Liver (tissue), 8 donors: ENCODE measurements at regions not wholly inside any gene's neighbourhood (a gene's known extent, or its start where the extent isn't known, plus 50 kb on each side); places are given as distances from the start of the nearest gene placed in this dataset.

ENCODE experiments used
- DNase-seq: peaks from one replicate; pipeline ENCODE4 v3.0.0-alpha.2; 2017; ENCODE audit warnings: low spot score
- H3K27ac ChIP-seq, 2 donors: one replicate each; pipeline ENCODE4 v1.7.0; 2013; ENCODE audit warnings: inconsistent platforms in 2 of 2, low read length in 2 of 2, control low read depth in 1 of 2, low read depth in 1 of 2, mild to moderate bottlenecking in 1 of 2
- H3K27me3 ChIP-seq, 4 donors: one replicate each; pipeline versions ENCODE4 v1.6.1 to v1.7.0; 2013; ENCODE audit warnings: low read length in 3 of 4, inconsistent platforms in 1 of 4, mild to moderate bottlenecking in 1 of 4, moderate library complexity in 1 of 4; ENCODE audit not compliant: control insufficient read depth in 4 of 4, insufficient read depth in 4 of 4
- H3K36me3 ChIP-seq, 4 donors: one replicate each; pipeline versions ENCODE4 v1.6.1 to v1.7.0; 2013; ENCODE audit warnings: low read length in 3 of 4, mild to moderate bottlenecking in 3 of 4, low read depth in 1 of 4, moderate library complexity in 1 of 4; ENCODE audit not compliant: control insufficient read depth in 4 of 4, insufficient read depth in 3 of 4
- H3K4me1 ChIP-seq, 4 donors: one replicate each; pipeline versions ENCODE4 v1.6.1 to v1.7.0; 2013; ENCODE audit warnings: low read length in 3 of 4, mild to moderate bottlenecking in 3 of 4, moderate library complexity in 1 of 4; ENCODE audit not compliant: control insufficient read depth in 4 of 4, insufficient read depth in 4 of 4
- H3K4me3 ChIP-seq, 3 donors: one replicate each; pipeline versions ENCODE4 v1.6.1 to v1.7.0; 2013; ENCODE audit warnings: low read length in 3 of 3, control low read depth in 1 of 3, low read depth in 1 of 3, mild to moderate bottlenecking in 1 of 3
- H3K9ac ChIP-seq, 2 donors: one replicate each; pipeline ENCODE4 v1.7.0; 2013; ENCODE audit warnings: low read length in 2 of 2, mild to moderate bottlenecking in 2 of 2, moderate library complexity in 2 of 2, control low read depth in 1 of 2, low read depth in 1 of 2
- H3K9me3 ChIP-seq, 4 donors: one replicate each; pipeline versions ENCODE4 v1.6.1 to v1.7.0; 2013; ENCODE audit warnings: low read length in 3 of 4; ENCODE audit not compliant: control insufficient read depth in 4 of 4
- EGR1 ChIP-seq, 2 donors: IDR thresholded peaks; 2 replicates each; pipeline ENCODE4 v1.6.1; 2016 to 2018; ENCODE audit warnings: antibody characterized with exemption in 2 of 2, low read depth in 2 of 2
- FOXA1 ChIP-seq: IDR thresholded peaks from 2 replicates; pipeline ENCODE4 v1.6.1; 2016; ENCODE audit warnings: antibody characterized with exemption
- FOXA2 ChIP-seq: IDR thresholded peaks from 2 replicates; pipeline ENCODE4 v1.6.1; 2016; ENCODE audit warnings: antibody characterized with exemption
- GABPA ChIP-seq, 2 donors: IDR thresholded peaks in 1 of 2; conservative IDR thresholded peaks in 1 of 2; 2 replicates each; pipeline ENCODE4 v1.6.1; 2016; ENCODE audit warnings: antibody characterized with exemption in 2 of 2, mild to moderate bottlenecking in 1 of 2, moderate library complexity in 1 of 2
- HNF4A ChIP-seq, 2 donors: conservative IDR thresholded peaks; 2 replicates each; pipeline ENCODE4 v1.6.1; 2016; ENCODE audit warnings: antibody characterized with exemption in 2 of 2, mild to moderate bottlenecking in 2 of 2
- HNF4G ChIP-seq: IDR thresholded peaks from 2 replicates; pipeline ENCODE4 v1.6.1; 2016; ENCODE audit warnings: antibody characterized with exemption
- JUND ChIP-seq, 2 donors: IDR thresholded peaks; 2 replicates each; pipeline ENCODE4 v1.6.1; 2016; ENCODE audit warnings: antibody characterized with exemption in 2 of 2
- NR2F2 ChIP-seq: IDR thresholded peaks from 2 replicates; pipeline ENCODE4 v1.6.1; 2016; ENCODE audit warnings: antibody characterized with exemption
- RAD21 ChIP-seq, 2 donors: IDR thresholded peaks; 2 replicates each; pipeline ENCODE4 v1.6.1; 2016; ENCODE audit warnings: antibody characterized with exemption in 2 of 2, mild to moderate bottlenecking in 2 of 2
- REST ChIP-seq: IDR thresholded peaks from 2 replicates; pipeline ENCODE4 v1.6.1; 2016; ENCODE audit warnings: antibody characterized with exemption, mild to moderate bottlenecking
- RXRA ChIP-seq, 2 donors: IDR thresholded peaks; 2 replicates each; pipeline ENCODE4 v1.6.1; 2017 to 2018; ENCODE audit warnings: antibody characterized with exemption in 2 of 2, mild to moderate bottlenecking in 1 of 2
- SP1 ChIP-seq: IDR thresholded peaks from 2 replicates; pipeline ENCODE4 v1.6.1; 2018; ENCODE audit warnings: antibody characterized with exemption, mild to moderate bottlenecking
- TAF1 ChIP-seq: conservative IDR thresholded peaks from 2 replicates; pipeline ENCODE4 v1.6.1; 2016; ENCODE audit warnings: antibody characterized with exemption, mild to moderate bottlenecking
- YY1 ChIP-seq: IDR thresholded peaks from 2 replicates; pipeline ENCODE4 v1.6.1; 2016; ENCODE audit warnings: antibody characterized with exemption, mild to moderate bottlenecking
- ZBTB33 ChIP-seq: IDR thresholded peaks from 2 replicates; pipeline ENCODE4 v1.6.1; 2016; ENCODE audit warnings: antibody characterized with exemption
- WGBS: extraction: QIAGEN DNeasy Blood & Tissue Kit; methylation state at CpG from one replicate; pipeline ENCODE4 v1.1.7; 2013; 5-methylcytosine and 5-hydroxymethylcytosine counted together
- TF ChIP-seq, protein P1 (sequence below): IDR thresholded peaks from 2 replicates; pipeline ENCODE4 v1.6.1; 2016; ENCODE audit warnings: antibody characterized with exemption
- TF ChIP-seq, protein P2 (sequence below): IDR thresholded peaks from 2 replicates; pipeline ENCODE4 v1.6.1; 2016; ENCODE audit warnings: antibody characterized with exemption
- TF ChIP-seq, protein P3 (sequence below): fragments of 150-350 bp; IDR thresholded peaks from 2 replicates; pipeline ENCODE4 v1.5.1; 2017; ENCODE audit warnings: improper control_type of control experiment, low read depth, low read length; ENCODE audit not compliant: missing input control
- donor health status: healthy.
- donor health status: healthy.
- donor health status: healthy.
- donor health status: healthy.
- donor health status: healthy.

DNA sequence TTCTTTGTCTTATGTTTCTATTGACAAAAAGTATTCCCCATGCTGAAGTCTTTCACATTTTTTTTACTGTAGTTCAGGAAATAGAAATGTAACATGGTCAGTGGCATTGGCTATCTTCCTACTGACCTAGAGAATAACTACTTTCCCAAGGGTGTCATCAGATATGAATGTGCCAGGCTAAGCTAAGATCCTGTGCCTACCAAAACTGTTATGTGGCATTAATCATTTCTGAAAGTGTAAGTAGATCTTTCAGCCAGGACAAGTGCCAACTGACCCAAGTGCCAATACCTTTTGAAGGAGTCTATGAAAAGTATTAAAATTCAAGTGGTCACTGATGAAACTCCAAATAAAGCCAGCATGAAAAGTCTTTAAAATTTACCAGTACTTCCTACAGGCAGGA, 165.3 kb downstream of the TNFSF18 start:
- H3K4me3 ChIP-seq: no peak overlapping the region
- TF ChIP-seq EGR1 (IDR thresholded peaks at IDR 0.05; ENCODE audit: low read depth in 2 of 2): no peak
- no peak for TF ChIP-seq TAF1
- TF ChIP-seq FOXA2: no peak
- no peak for TF ChIP-seq ZBTB33
- no peak for TF ChIP-seq SP1
- TF ChIP-seq RAD21 (IDR thresholded peaks at IDR 0.05): no peak
- no peak for TF ChIP-seq NR2F2
- H3K27ac ChIP-seq: no peak overlapping the region
- no peak overlapping the region for H3K9ac ChIP-seq
- no peak for DNase-seq
- no peaks in the 10 kb centered on the region for H3K27me3 ChIP-seq
- no peaks in the 10 kb centered on the region for H3K4me1 ChIP-seq
- no peaks in the 10 kb centered on the region for H3K9me3 ChIP-seq
- no peaks in the 10 kb centered on the region for H3K36me3 ChIP-seq

GRCh38 chr1:172885971-172886370, 164.8 kb downstream of the TNFSF18 start:
- Histone ChIP-seq H3K4me1 (no peaks in the 10 kb centered on the region), H3K36me3 (no peaks in the 10 kb centered on the region), H3K9me3 (no peaks in the 10 kb centered on the region), H3K4me3 (no peak overlapping the region), H3K9ac (no peak overlapping the region), H3K27ac (no peak overlapping the region), H3K27me3 (no peaks in the 10 kb centered on the region)
- TF ChIP-seq RAD21 (IDR thresholded peaks at IDR 0.05): no peak
- TF ChIP-seq GABPA (IDR thresholded peaks at IDR 0.05 in 1 of 2, conservative IDR thresholded peaks at IDR 0.05 in 1 of 2): no peak
- no peak for TF ChIP-seq HNF4G
- no peak for TF ChIP-seq HNF4A (conservative IDR thresholded peaks at IDR 0.05)
- TF ChIP-seq, protein P1, sequence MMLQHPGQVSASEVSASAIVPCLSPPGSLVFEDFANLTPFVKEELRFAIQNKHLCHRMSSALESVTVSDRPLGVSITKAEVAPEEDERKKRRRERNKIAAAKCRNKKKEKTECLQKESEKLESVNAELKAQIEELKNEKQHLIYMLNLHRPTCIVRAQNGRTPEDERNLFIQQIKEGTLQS: no peak
- no peak for TF ChIP-seq FOXA1
- no peak for TF ChIP-seq YY1
- TF ChIP-seq RXRA (IDR thresholded peaks at IDR 0.05): no peak
- TF ChIP-seq, protein P2, sequence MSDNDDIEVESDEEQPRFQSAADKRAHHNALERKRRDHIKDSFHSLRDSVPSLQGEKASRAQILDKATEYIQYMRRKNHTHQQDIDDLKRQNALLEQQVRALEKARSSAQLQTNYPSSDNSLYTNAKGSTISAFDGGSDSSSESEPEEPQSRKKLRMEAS: no peak
- TF ChIP-seq FOXA2: no peak
- TF ChIP-seq NR2F2: no peak
- TF ChIP-seq TAF1: no peak
- TF ChIP-seq SP1: no peak
- TF ChIP-seq ZBTB33: no peak
- TF ChIP-seq, protein P3, sequence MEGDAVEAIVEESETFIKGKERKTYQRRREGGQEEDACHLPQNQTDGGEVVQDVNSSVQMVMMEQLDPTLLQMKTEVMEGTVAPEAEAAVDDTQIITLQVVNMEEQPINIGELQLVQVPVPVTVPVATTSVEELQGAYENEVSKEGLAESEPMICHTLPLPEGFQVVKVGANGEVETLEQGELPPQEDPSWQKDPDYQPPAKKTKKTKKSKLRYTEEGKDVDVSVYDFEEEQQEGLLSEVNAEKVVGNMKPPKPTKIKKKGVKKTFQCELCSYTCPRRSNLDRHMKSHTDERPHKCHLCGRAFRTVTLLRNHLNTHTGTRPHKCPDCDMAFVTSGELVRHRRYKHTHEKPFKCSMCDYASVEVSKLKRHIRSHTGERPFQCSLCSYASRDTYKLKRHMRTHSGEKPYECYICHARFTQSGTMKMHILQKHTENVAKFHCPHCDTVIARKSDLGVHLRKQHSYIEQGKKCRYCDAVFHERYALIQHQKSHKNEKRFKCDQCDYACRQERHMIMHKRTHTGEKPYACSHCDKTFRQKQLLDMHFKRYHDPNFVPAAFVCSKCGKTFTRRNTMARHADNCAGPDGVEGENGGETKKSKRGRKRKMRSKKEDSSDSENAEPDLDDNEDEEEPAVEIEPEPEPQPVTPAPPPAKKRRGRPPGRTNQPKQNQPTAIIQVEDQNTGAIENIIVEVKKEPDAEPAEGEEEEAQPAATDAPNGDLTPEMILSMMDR: no peak
- TF ChIP-seq EGR1 (IDR thresholded peaks at IDR 0.05; ENCODE audit: low read depth in 2 of 2): no peak
- TF ChIP-seq JUND (IDR thresholded peaks at IDR 0.05): no peak
- TF ChIP-seq REST: no peak
- DNase-seq: no peak
- WGBS: 87% methylated on average over 1 of the region's 1 CpG
